ENCODE measurements at regions not wholly inside any gene's neighbourhood (a gene's known extent, or its start where the extent isn't known, plus 50 kb on each side); places are given as distances from the start of the nearest gene placed in this dataset.

DNA sequence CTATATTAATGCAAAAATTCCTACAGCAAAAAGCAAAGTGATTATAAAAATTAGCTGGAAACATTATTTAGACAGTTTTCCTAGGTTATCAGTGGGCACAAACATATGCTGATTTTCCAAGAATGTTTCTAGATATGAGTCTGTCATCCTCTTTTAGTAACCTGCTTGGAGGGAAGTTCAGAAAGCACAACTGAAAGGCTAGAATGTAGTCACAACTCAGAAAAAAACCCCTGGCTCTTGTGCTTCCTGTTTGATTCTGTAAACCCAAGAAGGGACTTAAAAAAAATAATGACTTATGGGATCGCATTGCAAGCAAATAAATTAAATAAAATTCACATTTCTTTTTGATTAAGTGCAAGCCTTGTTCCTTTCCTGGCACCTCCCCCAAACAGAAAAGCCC, 708.4 kb upstream of the EPHA7 start:
- TF ChIP-seq ZNF274 (IDR thresholded peaks at IDR 0.05; ENCODE audit: low read depth, low read length) (no peak), SUZ12 (IDR thresholded peaks at IDR 0.05; ENCODE audit: extremely low read depth, insufficient read depth, insufficient read length) (no peak), YY1 (IDR thresholded peaks at IDR 0.05; ENCODE audit: insufficient read depth, insufficient read length) (no peak)

Data from NT2/D1 (cell line).